Heart left ventricle (tissue), 13 donors: ENCODE measurements at regions not wholly inside any gene's neighbourhood (a gene's known extent, or its start where the extent isn't known, plus 50 kb on each side); places are given as distances from the start of the nearest gene placed in this dataset.

Experiments used
- CTCF ChIP-seq, 12 donors: fragments of 200-600 bp; sonication (generic) in 4 of 12; IDR thresholded peaks; one replicate each; pipeline versions ENCODE4 v1.5.0 to v1.8.0; 2018 to 2022; ENCODE audit warnings: antibody characterized with exemption in 12 of 12, mild to moderate bottlenecking in 5 of 12
- POLR2A ChIP-seq, 2 donors: fragments of 450-650 bp; IDR thresholded peaks; one replicate each; pipeline ENCODE4 v1.6.1; 2017; ENCODE audit warnings: antibody characterized with exemption in 2 of 2, mild to moderate bottlenecking in 2 of 2, moderate library complexity in 2 of 2
- donor health status: ischemic (EF 13 %, LVEDD 7.1; RV severe dilation, severe dysfunction).
- donor health status: DM: no; HTN: yes; CAD: no.
- donor health status: DM: no; HTN: no; CAD: no.
- donor health status: ischemic (EF 25% LVEDD 6.9; RV normal size, moderate dysfunction).
- donor health status: ischemic (EF 25% LVEDD 5.7; RV mildly dilated, moderate dysfunction).
- donor health status: ischemic (EF 35%, LVEDD 5.7; RV mildly dilated, moderate dysfunction).
- donor health status: nonischemic (EF 11% LVEDD 7.7; RV severe dilation, severe dysfunction).
- donor health status: DM: yes; HTN: yes; CAD: no.
- donor health status: PGD.
- donor health status: ischemic (EF 29% LVEDD 5.4; RV normal size, mild dysfunction).
- donor health status: nonischemic (EF 23%, LVEDD 6.1; RV moderate dilation, normal function).

- no peak for TF ChIP-seq CTCF (IDR thresholded peaks at IDR 0.05)
- TF ChIP-seq POLR2A (IDR thresholded peaks at IDR 0.05), result no peak
Measured at GRCh38 chr13:66098931-66099628, 1131.1 kb downstream of the PCDH9 start.
